LNCAP (cell line): ENCODE measurements at regions not wholly inside any gene's neighbourhood (a gene's known extent, or its start where the extent isn't known, plus 50 kb on each side); places are given as distances from the start of the nearest gene placed in this dataset.

Source experiments
- TF ChIP-seq, protein P1 (sequence below): fragments of 450-650 bp; IDR thresholded peaks from 2 replicates; pipeline ENCODE4 v1.5.1; 2017; ENCODE audit warnings: mild to moderate bottlenecking

DNA sequence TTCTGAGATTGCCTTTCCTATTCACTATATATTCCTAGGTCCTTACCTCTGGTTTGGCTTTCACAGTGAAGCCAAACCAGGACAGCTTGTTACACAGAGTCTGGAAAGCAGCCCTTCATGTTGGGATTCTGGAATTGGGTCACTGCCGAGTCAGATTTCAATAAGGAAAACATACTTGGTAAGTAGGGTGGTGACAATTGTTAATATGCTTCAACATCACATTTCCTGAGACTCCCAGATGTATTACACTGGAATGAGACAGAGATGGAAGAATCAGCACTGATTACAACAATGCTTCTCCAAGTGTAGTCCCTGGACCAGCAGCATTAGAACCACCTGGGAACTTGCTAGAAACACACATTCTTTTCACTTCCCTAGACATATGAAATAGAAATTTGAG lies 268.9 kb upstream of the SEMA3C start:
- TF ChIP-seq, protein P1, sequence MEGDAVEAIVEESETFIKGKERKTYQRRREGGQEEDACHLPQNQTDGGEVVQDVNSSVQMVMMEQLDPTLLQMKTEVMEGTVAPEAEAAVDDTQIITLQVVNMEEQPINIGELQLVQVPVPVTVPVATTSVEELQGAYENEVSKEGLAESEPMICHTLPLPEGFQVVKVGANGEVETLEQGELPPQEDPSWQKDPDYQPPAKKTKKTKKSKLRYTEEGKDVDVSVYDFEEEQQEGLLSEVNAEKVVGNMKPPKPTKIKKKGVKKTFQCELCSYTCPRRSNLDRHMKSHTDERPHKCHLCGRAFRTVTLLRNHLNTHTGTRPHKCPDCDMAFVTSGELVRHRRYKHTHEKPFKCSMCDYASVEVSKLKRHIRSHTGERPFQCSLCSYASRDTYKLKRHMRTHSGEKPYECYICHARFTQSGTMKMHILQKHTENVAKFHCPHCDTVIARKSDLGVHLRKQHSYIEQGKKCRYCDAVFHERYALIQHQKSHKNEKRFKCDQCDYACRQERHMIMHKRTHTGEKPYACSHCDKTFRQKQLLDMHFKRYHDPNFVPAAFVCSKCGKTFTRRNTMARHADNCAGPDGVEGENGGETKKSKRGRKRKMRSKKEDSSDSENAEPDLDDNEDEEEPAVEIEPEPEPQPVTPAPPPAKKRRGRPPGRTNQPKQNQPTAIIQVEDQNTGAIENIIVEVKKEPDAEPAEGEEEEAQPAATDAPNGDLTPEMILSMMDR, result no peak

DNA sequence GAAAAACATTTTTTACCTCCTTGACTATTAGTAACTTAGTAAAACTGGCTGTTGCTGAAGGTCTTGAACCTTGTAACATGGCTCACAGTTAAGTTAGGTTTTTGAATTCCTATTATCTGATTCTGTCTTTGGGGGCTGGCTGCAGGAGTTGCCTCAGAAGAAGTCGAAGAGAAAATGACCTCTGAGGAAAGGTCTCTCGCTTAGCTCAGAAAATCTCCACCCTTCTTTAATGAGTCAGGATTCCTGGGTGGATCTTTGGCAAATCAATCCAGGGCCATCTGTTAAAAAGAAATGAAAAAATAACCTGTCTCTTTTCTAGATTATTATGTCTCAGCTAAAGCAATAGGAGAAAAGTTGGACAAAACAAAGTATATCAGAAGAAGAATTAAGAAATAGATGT lies 267.8 kb upstream of the SEMA3C start:
- TF ChIP-seq, protein P1, result no peak

DNA sequence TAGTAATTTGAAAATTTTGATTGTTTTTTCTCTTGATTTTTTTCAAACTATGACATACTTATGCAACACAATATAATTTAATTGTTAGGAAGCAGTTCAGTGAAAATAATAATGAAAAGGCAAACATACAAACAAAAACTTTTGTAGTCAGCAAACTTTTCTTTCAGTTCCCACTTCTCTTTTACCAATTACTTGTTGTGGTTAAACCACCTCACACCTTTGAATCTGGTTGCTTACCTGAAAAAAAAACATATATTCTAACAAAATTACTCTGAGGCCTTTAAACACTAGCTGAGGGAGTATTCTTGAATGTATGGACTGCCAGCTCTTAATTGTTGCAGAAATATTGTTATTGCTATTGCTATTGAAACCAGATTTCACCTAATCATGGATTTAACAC lies 266.2 kb upstream of the SEMA3C start:
- TF ChIP-seq, protein P1, result no peak

DNA sequence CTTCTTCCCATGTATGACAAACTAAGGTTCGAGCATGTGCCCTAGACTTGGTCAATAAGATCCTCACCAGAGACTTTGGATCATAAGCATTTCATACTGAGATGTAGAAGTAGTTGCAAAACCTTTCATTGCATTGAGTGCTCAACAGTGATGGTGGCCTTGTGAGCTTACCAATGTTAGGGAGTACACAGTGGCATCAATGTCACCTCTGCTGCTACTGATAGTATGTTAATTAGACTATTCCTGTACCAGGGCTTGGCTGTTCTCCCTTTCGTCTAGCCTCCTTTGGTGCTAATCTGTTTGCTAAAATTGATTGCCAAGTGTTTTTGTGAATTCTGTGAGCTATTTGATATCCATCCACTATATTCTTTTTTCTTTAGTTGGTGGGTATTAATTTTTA lies 264.5 kb upstream of the SEMA3C start:
- TF ChIP-seq, protein P1, result no peak

DNA sequence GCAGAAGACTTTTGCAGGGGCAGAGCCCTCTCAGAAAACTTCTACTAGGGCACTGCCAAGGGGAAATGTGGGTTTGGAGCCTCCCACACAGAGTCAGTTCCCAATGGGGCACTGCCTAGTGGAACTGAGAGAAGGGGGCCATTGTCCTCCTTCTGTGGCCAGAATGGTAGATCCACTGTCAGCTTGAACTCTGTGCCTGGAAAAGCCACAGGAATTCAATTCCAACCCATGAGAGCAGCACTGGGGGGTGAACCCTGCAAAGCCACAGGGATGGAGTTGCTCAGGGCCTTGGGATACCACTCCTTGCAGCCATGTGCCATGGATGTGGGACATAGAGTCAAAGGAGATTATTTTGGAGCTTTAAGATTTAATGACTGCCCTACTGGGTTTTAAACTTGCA lies 262.2 kb upstream of the SEMA3C start:
- TF ChIP-seq, protein P1, result no peak

DNA sequence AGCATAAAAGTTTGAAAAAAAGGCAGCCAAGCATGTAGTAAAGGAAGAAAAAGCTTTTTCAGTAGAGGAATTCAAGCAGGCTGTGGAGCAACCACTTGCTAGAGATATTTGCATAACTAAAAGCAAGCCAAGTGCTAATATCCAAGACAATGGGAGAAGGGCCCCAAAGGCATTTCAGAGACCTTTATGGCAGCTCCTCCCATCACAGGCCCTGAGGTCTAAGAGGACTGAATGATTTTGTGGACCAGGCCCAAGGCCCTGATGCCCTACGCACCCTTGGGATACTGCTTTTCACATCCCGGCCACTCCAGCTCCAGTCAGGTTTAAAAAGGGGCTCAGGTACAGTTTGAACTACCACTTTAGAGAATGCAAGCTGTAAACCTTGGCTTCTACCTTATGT lies 261.7 kb upstream of the SEMA3C start:
- TF ChIP-seq, protein P1, result no peak

DNA sequence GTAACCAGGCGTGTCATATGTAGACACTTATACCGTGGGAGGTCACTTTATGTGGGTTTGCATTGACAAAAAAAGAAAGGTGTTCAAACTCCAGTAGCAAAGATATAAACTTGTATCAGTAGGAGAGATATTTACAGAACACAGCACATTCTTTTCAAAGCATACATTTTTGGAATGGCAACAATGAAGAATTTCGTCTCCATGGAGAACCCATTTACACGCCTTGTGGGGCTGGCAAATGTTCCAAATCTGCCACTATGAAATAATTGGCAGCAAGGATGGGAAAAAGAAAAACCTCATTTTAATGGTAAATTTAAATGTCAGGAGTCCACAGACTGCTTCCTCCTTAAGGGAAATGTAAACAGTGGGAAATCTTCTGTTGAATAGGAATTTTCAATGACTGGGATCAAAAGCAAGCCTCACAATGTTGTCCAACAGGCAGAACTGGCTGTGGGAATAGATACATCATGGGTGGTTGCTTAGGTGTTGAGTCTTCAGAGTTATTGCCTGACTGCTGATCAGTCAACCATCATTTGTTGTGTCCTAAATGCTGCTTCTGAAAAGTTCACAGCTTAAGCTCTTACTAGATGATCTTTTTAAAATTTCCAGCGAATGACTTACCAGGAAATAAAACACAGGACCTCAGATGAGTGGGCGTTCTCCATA lies 256.6 kb upstream of the SEMA3C start:
- TF ChIP-seq, protein P1, result no peak

DNA sequence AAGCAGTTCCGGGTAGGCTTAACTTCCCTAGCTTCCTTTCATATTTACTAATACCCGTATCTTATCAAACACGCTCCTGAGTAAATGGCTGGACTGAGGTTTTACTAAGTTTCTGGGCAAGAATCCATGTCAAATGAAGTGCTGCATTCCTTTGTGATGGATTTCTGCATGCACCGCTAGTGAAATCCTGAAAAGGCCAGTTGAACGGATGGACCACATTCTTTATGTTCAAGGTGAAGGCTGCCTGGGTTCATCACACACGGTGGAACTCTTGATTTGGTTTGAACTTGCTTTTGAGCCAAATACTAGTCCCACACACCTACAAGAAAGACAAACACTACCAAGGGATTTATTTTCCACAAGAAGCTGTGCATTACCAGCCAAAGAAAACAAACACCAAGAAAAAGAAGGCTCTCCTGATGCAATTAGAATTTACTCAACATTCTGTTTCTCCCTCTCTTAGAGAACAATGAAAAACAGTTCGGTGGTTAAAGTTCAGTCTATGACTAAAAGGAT lies 255.0 kb upstream of the SEMA3C start:
- TF ChIP-seq, protein P1, result no peak
